HG03045 (cell line): ENCODE measurements at regions not wholly inside any gene's neighbourhood (a gene's known extent, or its start where the extent isn't known, plus 50 kb on each side); places are given as distances from the start of the nearest gene placed in this dataset.
"Not testable (repeated sequence)": the region's sequence is repeated elsewhere in the genome, so short reads cannot be mapped to it uniquely, and the experiment has no call there.

Source experiments
- ATAC-seq: cut with Tn5 transposase; IDR thresholded peaks from one replicate; pipeline ENCODE4 v1.9.1; 2021; ENCODE audit warnings: mild to moderate bottlenecking, moderate library complexity; ENCODE audit not compliant: unreplicated experiment

DNA sequence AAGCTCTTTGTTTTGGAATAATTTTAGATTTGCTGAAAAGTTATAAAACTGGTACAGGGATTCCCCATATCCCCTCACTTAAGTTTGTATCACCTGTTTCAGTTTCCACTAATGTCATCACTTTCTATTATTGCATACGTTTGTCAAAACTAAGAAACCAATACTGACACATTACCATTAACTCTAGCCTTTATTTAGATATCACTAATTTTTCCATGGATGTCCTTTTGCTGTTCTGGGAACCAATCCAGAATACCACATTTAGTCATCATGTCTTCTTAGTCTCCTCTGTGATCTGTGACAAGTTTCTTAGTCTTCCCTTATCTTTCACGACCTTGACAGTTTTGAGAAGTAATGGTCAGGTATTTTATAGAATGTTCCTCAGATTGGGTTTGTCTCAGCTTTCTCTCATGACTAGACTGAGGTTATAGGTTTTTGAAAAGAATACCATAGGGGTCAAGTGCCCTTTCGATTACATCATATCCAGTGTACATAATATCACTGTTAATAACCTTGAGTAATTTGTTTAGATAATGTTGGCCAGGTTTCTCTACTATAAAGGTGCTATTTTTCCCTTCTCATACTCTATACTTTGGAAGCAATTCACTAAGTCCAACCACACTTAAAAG is 51.9 kb upstream of the NMUR2 start:
- no peak for ATAC-seq

- peak; percentile 64 for ATAC-seq
These were observed 57.1 kb upstream of the NMUR2 start for GRCh38 chr5:152462021-152462721.

DNA sequence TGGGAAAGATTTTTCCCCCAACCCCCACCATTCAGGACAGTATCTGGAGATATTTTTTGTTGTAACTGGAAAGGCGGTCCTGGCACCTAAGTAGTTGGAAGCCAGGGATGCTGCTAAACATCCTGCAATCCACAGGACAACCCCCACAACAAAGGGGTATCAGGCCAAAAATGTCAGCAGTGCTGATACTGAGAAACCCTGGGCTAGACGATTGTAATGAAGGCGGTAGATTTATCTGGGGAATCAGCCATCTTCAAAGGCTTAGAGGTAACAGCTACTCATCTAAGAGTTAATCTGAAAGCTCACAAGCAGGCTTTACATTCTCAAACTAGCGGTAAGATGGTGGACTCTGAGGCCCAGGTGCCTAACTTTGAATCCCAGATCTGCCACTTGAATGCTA is 59.0 kb upstream of the NMUR2 start:
- no peak for ATAC-seq

- ATAC-seq = no peak
These were observed 60.1 kb upstream of the NMUR2 start for GRCh38 chr5:152465140-152465539.

DNA sequence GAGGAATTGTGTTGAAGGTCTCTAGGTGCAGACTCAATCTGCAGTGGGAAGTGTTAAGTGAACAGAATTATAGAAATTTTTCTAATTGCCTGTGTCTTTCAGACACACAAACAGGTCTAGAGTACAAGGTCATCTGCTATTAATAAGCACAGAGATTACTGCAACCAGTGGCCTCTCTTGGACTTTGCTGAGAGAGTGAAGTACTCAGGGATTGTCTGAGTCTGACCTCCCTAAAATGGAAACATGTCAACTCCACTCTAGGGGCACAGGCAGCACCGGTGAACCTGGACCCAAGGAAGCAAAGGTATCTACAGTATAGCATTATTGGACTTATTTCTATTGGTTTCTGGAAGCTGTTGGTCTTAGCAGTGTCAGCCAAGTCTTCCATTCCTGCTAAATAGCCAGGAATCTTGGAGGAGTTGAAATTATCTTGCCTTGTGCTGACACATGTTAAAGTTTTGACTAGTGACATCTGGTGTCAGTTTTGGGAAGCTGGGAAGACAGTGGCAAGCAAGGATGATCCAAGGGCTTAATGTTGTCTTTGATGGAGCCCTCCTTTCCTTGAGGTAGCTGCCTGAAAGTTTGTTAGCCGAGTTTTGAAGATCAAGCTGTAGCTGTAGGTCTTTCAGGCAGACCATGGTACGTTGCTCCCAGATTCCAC is 61.1 kb upstream of the NMUR2 start:
- ATAC-seq = no peak

DNA sequence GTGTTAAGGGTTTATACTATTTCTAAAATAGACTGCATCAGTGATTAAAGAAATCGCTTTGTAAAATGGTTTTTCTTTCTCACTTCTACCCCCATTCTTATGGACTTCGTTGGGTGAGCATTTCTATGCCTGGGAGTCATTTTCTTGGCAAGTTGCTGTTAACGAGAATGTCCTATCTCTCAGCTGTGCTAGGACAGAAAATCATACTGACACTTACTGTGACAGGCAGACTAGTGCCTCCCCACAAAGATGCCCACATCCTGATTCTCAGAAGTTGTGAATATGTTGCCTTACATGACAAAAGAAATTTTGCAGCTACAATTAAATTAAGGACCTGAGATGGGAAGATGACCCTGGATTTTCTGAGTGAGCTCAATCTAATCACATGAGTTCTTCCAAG is 65.1 kb upstream of the NMUR2 start:
- no peak for ATAC-seq

DNA sequence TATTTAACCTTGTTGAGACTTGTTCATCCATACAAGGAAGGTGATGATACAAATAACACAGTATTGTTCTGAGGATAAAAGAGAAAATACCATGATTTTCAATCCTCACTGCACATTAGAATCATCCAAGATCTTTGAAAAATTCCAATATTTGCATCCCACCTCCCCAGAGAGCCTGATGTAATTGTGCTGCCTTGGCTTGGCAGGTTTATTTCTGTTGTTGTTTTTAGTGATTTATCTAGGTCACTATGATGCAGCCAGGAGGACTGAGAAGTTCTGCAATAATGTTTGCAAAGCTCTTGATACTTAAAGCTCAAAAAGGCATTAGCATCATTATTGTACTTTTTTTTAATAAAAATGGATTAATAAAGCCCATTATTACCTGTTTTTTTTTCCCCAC is 67.0 kb upstream of the NMUR2 start:
- ATAC-seq = no peak

DNA sequence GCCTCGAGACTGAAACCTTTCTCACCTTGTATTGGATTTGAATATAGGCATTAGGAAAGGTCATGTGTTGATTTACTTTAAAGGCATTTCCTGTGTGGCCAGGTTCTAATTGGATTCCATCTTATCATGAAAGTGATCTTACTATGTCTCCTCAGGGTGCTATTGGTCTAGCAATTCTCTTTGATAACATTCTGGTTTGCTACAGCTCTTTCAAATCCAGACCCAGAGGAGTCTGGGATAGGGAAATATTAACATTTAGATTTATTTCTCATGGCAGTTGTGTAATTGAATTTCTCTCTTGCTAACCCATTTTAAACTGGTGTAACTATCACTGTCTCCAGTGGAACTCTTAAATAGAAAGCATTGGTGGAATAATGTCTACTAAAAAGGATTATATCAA is 69.9 kb upstream of the NMUR2 start:
- no peak for ATAC-seq

DNA sequence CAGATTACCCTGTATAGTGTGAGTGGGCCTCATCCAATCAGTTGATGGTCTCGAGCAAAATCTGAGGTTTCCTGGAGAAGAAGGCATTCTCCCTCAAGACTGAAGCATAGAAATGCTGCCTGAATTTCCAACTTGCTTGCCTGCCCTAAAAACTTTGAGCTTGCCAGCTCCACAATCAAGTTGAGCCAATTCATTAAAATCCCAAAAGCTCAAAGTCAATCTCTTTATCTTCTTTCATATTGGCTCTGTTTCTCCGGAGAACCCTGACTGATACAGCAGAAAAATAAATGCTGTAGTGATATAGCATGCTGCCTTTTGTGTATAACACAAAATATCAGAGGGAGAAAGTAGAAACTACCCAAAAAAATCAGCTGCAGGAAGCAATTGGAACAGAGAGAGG is 72.5 kb upstream of the NMUR2 start:
- ATAC-seq = no peak

- ATAC-seq = not testable (repeated sequence)
These were observed 74.8 kb upstream of the NMUR2 start for GRCh38 chr5:152479866-152480265.

DNA sequence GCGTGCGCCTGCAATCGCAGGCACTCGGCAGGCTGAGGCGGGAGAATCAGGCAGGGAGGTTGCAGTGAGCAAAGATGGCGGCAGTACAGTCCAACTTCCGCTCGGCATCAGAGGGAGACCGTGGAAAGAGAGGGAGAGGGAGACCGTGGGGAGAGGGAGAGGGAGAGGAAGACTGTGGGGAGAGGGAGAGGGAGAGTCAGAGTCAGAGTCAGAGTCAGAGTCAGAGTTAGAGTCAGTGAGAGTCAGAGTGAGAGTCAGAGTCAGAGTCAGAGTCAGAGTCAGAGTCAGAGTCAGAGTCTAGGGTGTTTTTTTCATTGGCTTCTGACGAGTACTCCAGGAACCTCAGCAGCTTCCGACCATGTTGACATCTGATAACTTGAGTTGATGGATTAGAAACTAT is 75.6 kb upstream of the NMUR2 start:
- peak; percentile 93 for ATAC-seq

DNA sequence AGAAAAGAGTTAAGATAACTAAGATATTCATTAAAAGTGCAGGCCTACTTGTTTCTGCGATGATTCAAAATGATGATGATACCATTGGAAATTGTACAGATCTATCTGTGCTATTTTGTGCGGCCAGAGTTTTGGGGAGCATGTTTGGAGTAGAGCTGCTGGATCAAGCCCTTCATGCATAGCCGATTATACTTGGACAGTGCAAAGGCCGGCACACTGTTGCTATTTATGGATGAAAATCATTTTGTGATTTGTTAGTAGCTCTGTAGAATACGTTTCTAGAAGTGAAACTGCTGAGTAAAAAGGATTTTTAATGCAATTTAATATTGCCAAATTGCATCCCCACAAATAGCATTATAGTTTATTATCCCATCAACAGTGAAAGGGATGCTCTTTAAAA is 82.1 kb upstream of the NMUR2 start:
- ATAC-seq = no peak

DNA sequence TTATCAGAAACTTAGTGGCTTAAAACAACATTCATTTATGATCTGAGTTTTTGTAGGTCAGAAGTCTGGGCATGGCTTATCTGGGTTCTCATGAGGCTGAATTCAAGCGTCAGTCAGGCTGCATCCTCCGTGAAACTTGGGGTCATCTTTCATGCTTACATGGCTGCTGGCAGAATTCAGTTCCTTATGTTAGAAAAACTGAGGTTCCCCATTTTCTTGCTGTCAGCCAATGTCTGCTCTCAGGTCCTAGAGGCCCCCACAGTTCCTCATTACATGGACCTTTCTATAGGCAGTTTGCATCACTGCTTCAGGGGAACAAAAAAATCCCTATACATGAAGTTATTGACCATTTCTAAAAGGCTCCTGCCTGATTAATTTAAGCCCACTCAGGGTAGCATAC is 83.8 kb upstream of the NMUR2 start:
- no peak for ATAC-seq

DNA sequence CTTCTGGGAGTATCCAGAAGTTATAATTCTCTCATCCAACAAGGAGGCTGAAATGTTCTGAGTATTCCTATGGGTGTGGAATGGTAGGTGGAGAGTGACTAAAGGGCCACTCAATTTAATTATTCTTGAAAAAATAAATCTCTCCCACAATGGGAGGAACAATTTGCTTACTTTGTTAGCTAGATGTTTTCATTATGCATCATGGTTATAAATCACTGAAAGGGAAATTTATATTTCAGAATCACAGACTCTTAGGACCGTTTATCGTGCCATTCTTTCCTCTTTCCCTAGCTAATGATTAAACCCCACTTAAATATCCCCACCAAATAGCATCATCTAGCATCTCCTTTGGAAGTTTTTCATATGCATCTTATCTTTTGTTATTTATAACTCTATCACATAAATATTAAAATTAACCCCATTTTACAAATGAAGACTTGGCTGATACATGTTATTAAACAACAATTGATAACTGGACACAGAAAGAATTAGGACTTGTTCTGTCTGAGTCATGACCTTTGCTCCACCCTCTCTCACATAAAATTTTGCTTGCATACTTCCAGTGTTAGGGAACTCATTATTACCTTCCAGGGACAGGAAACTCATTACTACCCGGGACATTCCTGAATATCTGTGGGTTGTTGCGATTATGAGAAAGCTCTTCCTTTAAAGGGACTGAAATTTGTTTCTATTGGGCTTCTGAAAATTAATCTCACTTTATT is 94.9 kb upstream of the NMUR2 start:
- no peak for ATAC-seq

DNA sequence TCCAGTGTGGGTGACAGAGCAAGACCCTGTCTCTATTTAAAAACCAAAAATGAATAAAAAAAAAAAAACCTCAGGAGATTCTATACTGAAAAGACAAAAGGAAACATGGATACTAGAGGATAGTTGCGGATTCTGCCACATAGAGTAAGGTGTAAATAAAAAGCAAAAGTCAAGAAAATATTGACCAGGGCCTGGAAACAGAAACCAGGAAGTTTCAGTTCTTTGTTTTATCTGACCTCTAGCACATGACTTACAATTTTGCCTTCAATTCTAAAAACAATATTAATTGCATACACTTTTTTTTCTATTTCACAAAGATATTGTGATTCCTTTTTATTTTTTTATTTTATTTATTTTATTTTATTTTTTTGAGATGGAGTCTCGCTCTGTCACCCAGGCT is 96.2 kb upstream of the NMUR2 start:
- ATAC-seq = no peak

- ATAC-seq = no peak
These were observed 98.1 kb upstream of the NMUR2 start for GRCh38 chr5:152503206-152503605.

DNA sequence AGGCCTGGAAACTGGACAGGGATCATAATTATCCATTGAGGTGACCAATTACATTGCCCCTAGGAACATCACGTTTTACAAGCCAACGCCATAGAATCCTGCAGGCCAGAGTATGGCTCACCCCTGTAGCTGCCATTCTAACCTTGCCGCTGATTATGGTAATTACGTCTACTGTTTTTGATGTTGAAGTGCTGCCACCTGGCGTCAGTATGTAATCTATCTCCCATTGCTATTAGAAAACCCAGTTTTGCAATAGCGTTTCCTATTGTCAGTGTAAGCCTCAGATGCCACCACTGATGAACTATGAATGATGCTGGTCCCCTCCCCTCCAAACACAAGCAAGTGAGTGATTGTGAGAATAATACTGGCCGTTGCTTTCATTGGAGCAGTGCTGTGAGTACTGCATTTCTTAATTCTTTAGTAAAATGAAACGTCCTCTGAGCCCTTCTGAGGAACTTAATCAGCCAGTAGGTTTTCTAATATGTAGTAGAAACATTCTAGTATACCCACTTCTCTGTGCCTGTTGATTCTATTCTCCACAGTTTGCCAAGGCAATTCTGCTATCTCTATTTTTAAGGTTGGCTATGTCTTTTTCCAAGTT is 100.5 kb upstream of the NMUR2 start:
- peak; percentile 79 for ATAC-seq

DNA sequence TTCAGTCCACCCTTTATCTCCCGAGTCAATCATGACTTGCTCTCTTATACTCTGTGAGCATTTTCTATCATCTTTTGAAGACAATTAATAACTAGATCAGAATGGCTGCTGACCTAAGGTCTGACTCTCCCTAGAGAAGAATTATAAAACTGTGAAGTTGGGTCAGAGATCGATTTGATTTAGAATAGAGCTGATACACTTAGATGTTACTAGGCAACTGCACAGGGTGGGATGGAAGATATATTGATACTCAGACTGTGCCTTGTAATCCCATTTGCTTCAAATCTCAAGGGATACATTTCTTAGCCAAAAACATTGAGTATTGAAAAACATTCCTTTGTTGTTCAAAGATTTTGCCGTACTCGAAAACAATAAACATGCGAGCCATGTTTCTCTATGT is 106.0 kb upstream of the NMUR2 start:
- ATAC-seq = no peak

- no peak for ATAC-seq
These were observed 106.6 kb upstream of the NMUR2 start for GRCh38 chr5:152511531-152512132.

GRCh38 chr5:152514827-152515397 is 109.8 kb upstream of the NMUR2 start:
- no peak for ATAC-seq

DNA sequence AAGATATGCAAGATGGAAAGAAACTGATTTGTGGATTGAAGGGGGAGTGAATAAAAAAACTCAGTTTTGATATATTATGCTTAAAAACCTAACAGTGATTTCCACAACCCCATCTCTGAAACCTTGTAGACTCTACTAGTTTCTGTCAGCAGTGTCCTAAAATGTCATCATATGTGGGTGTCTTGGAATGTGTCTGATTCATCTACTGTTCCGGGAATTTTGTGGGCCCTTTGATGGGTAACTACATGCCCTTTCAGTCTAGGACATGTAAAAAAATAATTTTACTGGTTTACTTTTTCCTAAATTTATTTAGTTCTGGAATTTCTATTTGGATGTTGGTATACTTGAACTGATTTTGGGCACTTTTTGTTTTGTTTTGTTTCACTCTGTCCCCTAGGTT is 118.9 kb upstream of the NMUR2 start:
- ATAC-seq = no peak
